PC-9 (cell line): ENCODE measurements at regions not wholly inside any gene's neighbourhood (a gene's known extent, or its start where the extent isn't known, plus 50 kb on each side); places are given as distances from the start of the nearest gene placed in this dataset.

ENCODE experiments used
- BruUV-seq: library from RNA; stranded (reverse); fragments of 400-500 nt; replicated peaks from 2 replicates; lab custom pipeline; 2021; lab: Mats Ljungman, UMichigan
- CTCF ChIA-PET: fragments of 300-600 bp; sonication (Branson Sonifier 250); formaldehyde crosslinking; loops from one replicate; lab custom pipeline; 2022; ENCODE audit warnings: antibody characterized with exemption; lab: Charles Lee
- POLR2A ChIA-PET: fragments of 300-600 bp; sonication (Branson Sonifier 250); formaldehyde crosslinking; loops from one replicate; lab custom pipeline; 2022; ENCODE audit warnings: antibody characterized with exemption; ENCODE audit not compliant: unreplicated experiment; lab: Charles Lee
- DNase-seq, 2 experiments: peaks; one replicate each; pipeline versions ENCODE4 v3.0.0 to v3.0.0-alpha.2; 2015 to 2022; ENCODE audit warnings: mixed read lengths in 1 of 2
- H2AFZ ChIP-seq: fragments of 200-600 bp; sonication (generic); 2 replicates; pipeline ENCODE4 v1.8.1; 2017; ENCODE audit warnings: antibody characterized with exemption
- H3F3A ChIP-seq: fragments of 200-600 bp; sonication (generic); 2 replicates; pipeline ENCODE4 v1.8.1; 2017; ENCODE audit warnings: antibody characterized with exemption, mild to moderate bottlenecking, low read depth; ENCODE audit not compliant: insufficient read depth
- H3K27ac ChIP-seq: fragments of 200-600 bp; sonication (generic); 2 replicates; pipeline ENCODE4 v1.6.1; 2016; ENCODE audit warnings: mixed run types
- H3K27me3 ChIP-seq: fragments of 200-600 bp; sonication (generic); 2 replicates; pipeline ENCODE4 v1.6.1; 2016; ENCODE audit warnings: low read depth, mixed run types; ENCODE audit not compliant: insufficient read depth
- H3K36me3 ChIP-seq: fragments of 200-600 bp; sonication (generic); 2 replicates; pipeline ENCODE4 v1.6.1; 2016; ENCODE audit warnings: low read depth, mixed run types
- H3K4me1 ChIP-seq: fragments of 200-600 bp; sonication (generic); replicated peaks from 2 replicates; pipeline ENCODE4 v1.6.1; 2016; ENCODE audit warnings: mixed run types; ENCODE audit not compliant: insufficient read depth
- H3K4me2 ChIP-seq: fragments of 200-600 bp; sonication (generic); 2 replicates; pipeline ENCODE4 v1.6.1; 2017; ENCODE audit warnings: mixed run types
- H3K4me3 ChIP-seq: fragments of 200-600 bp; sonication (generic); 2 replicates; pipeline ENCODE4 v1.6.1; 2016; ENCODE audit warnings: mixed run types
- H3K79me2 ChIP-seq: fragments of 200-600 bp; sonication (generic); 2 replicates; pipeline ENCODE4 v1.6.1; 2017; ENCODE audit warnings: low read depth, mixed run types
- H3K9me2 ChIP-seq: fragments of 200-600 bp; sonication (generic); 2 replicates; pipeline ENCODE4 v1.8.1; 2017; ENCODE audit warnings: mild to moderate bottlenecking; ENCODE audit not compliant: insufficient read depth
- H3K9me3 ChIP-seq: fragments of 200-600 bp; sonication (generic); 2 replicates; pipeline ENCODE4 v1.8.1; 2016; ENCODE audit warnings: low read depth; ENCODE audit not compliant: insufficient read depth
- H4K20me1 ChIP-seq: fragments of 200-600 bp; sonication (generic); 2 replicates; pipeline ENCODE4 v1.8.1; 2017; ENCODE audit not compliant: insufficient read depth
- EZH2 ChIP-seq: fragments of 200-600 bp; sonication (generic); IDR thresholded peaks from 2 replicates; pipeline ENCODE4 v1.8.0; 2017; ENCODE audit warnings: antibody characterized with exemption, low read depth
- intact Hi-C: fragments of 100-400 bp; cut with micrococcal nuclease; formaldehyde crosslinking; loops from one replicate; pipeline ENCODE4 v1.10.0; 2022; ENCODE audit not compliant: unreplicated experiment
- TF ChIP-seq, protein P1 (sequence below): fragments of 200-600 bp; sonication (generic); conservative IDR thresholded peaks from 2 replicates; pipeline ENCODE4 v1.6.1; 2017; ENCODE audit warnings: mixed run types, antibody characterized with exemption, mild to moderate bottlenecking, moderate library complexity

DNA sequence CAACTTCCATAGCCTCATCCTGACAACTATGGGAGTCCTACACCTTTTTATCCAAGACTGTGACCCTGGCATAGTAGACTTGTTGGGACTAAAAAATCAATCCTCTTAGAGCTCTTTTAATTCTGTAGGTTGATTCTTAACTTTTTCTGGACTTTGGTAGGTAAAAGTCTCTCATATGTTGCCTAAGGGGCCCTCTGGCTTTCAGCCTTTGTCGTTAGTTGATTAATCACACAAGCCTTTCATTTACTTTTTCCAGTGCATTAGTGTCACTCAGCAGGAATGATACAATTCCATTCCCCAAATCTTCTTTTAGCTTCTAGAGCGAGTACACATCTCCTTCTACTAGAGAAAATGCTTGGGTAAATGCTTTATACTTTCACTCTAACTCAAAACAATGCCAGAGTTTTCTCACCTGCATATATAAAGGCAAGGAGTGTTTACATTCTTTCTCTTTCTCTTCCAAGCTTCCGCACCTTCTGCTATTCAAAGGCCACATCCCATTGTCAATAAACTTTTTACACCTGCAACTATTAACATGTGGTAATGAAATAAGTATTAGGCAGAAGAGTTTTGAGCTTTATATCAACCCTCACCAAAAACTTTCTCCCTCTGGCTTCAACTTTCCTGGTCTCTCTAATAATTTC is 516.6 kb downstream of the FAM181B start:
- no peak for DNase-seq
- no peaks in the 10 kb centered on the region for H3K36me3 ChIP-seq
- no peaks in the 10 kb centered on the region for H3K9me3 ChIP-seq
- BruUV-seq, result no TSS peak
- no peak overlapping the region for H3K4me2 ChIP-seq
- no peaks in the 10 kb centered on the region; the same call in 1 of the 2 replicates for H3F3A ChIP-seq
- H3K4me1 ChIP-seq, result no peaks in the 10 kb centered on the region
- H3K27me3 ChIP-seq, result no peaks in the 10 kb centered on the region
- no peak overlapping the region for H3K27ac ChIP-seq
- intact Hi-C loops, result no loop called here
- CTCF ChIA-PET, result no interaction called here
- no peak overlapping the region for H3K4me3 ChIP-seq
- TF ChIP-seq EZH2, result no peak
- TF ChIP-seq, protein P1, sequence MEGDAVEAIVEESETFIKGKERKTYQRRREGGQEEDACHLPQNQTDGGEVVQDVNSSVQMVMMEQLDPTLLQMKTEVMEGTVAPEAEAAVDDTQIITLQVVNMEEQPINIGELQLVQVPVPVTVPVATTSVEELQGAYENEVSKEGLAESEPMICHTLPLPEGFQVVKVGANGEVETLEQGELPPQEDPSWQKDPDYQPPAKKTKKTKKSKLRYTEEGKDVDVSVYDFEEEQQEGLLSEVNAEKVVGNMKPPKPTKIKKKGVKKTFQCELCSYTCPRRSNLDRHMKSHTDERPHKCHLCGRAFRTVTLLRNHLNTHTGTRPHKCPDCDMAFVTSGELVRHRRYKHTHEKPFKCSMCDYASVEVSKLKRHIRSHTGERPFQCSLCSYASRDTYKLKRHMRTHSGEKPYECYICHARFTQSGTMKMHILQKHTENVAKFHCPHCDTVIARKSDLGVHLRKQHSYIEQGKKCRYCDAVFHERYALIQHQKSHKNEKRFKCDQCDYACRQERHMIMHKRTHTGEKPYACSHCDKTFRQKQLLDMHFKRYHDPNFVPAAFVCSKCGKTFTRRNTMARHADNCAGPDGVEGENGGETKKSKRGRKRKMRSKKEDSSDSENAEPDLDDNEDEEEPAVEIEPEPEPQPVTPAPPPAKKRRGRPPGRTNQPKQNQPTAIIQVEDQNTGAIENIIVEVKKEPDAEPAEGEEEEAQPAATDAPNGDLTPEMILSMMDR, result no peak
- H3K79me2 ChIP-seq, result no peaks in the 10 kb centered on the region
- no peak overlapping the region for H2AFZ ChIP-seq
- POLR2A ChIA-PET, result no interaction called here
- no peaks in the 10 kb centered on the region for H4K20me1 ChIP-seq
- H3K9me2 ChIP-seq, result no peaks in the 10 kb centered on the region

DNA sequence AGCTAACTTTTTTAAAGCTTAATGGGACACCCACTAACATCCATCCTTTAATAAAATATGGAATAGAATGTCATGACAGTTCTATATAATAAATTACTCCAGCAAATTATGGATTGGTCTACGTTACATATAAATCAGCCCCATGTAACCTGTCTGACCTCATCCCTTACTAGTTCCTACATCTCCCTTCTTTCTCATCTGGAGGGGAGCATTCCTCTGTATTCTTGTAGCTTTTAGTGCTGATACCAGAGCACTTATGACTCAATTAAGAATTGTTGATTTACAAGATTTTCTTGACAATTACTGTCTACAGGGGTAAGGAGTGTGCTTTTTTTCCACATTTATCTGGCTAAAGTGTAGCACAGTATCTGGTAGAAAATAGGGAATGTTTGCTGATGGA is 523.7 kb downstream of the FAM181B start:
- no peaks in the 10 kb centered on the region for H3K27me3 ChIP-seq
- no peaks in the 10 kb centered on the region for H3K4me1 ChIP-seq
- H3K9me2 ChIP-seq, result no peaks in the 10 kb centered on the region
- TF ChIP-seq, protein P1, result no peak
- TF ChIP-seq EZH2, result no peak
- BruUV-seq, result no TSS peak
- no peak overlapping the region for H3K4me2 ChIP-seq
- ChIA-PET POLR2A (no interaction called here), CTCF (no interaction called here)
- no peaks in the 10 kb centered on the region for H4K20me1 ChIP-seq
- no peak overlapping the region for H3K4me3 ChIP-seq
- intact Hi-C loops, result no loop called here
- no peaks in the 10 kb centered on the region for H3K79me2 ChIP-seq
- H3K36me3 ChIP-seq, result no peaks in the 10 kb centered on the region
- no peaks in the 10 kb centered on the region for H3F3A ChIP-seq
- no peak for DNase-seq
- H2AFZ ChIP-seq, result no peak overlapping the region
- H3K27ac ChIP-seq, result no peak overlapping the region
- no peaks in the 10 kb centered on the region for H3K9me3 ChIP-seq

DNA sequence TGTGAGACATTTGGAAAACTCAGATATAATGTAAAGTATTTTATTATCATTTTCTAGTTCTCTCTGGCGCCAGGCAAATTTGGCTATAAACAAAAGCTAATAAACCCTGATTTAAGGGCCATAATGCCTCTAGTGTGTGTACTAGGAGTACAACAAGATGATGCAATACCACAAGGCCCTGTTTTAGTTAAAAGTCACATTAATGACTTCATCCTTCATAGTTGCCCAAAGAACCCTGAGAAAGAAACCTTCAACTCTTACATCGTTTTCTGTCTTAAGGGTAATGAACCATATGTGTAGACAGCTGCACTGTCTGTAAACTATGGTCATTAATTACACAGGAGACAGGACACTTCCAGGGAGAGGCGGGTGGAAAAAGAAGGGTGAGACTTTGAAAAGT is 538.4 kb downstream of the FAM181B start:
- H3K27ac ChIP-seq, result no peak overlapping the region
- intact Hi-C loops, result no loop called here
- H3F3A ChIP-seq, result no peaks in the 10 kb centered on the region
- BruUV-seq, result no TSS peak
- no peaks in the 10 kb centered on the region for H4K20me1 ChIP-seq
- no peaks in the 10 kb centered on the region for H3K27me3 ChIP-seq
- H3K9me2 ChIP-seq, result no peaks in the 10 kb centered on the region
- no peak overlapping the region for H3K4me3 ChIP-seq
- ChIA-PET POLR2A (no interaction called here), CTCF (no interaction called here)
- H3K9me3 ChIP-seq, result no peaks in the 10 kb centered on the region; the same call in 1 of the 2 replicates
- H3K36me3 ChIP-seq, result no peaks in the 10 kb centered on the region
- TF ChIP-seq EZH2, result no peak
- no peak overlapping the region for H3K4me2 ChIP-seq
- H3K79me2 ChIP-seq, result no peaks in the 10 kb centered on the region
- no peak overlapping the region for H2AFZ ChIP-seq
- DNase-seq, result no peak
- H3K4me1 ChIP-seq, result no peaks in the 10 kb centered on the region

DNA sequence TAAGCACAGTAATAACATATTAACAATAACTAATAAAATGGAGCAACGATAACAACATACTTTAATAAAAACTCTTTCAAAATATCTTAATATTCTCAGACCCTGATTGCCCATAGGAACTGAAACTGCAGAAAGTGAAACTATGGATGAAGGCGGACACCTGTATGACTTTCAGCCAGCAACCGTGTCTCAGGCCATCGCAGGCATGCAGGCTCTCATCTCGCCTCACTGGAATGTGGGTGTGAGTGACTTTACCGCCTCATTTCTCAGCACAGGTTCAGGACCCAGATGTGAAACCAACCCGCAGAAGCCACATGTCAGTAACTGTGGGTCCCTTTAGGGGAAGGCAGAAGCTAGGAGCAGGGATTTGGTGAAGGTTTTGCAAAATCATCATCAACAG is 539.1 kb downstream of the FAM181B start:
- no peak overlapping the region for H3K27ac ChIP-seq
- TF ChIP-seq, protein P1, result no peak
- no peak for TF ChIP-seq EZH2
- H3K4me2 ChIP-seq, result no peak overlapping the region
- ChIA-PET POLR2A (no interaction called here), CTCF (no interaction called here)
- DNase-seq, result no peak
- 0 out of 2 replicates have a peak overlapping the region, but pooled peaks have one; percentile 37 for H2AFZ ChIP-seq
- no peak overlapping the region for H3K4me3 ChIP-seq
- intact Hi-C loops, result no loop called here
- BruUV-seq, result no TSS peak
- no peaks in the 10 kb centered on the region for H3K9me2 ChIP-seq
- H3K9me3 ChIP-seq, result no peaks in the 10 kb centered on the region; the same call in 1 of the 2 replicates
- H3K36me3 ChIP-seq, result no peaks in the 10 kb centered on the region
- H3K4me1 ChIP-seq, result no peaks in the 10 kb centered on the region
- H4K20me1 ChIP-seq, result no peaks in the 10 kb centered on the region
- H3F3A ChIP-seq, result no peaks in the 10 kb centered on the region
- no peaks in the 10 kb centered on the region for H3K27me3 ChIP-seq
- H3K79me2 ChIP-seq, result no peaks in the 10 kb centered on the region
